Esophagus muscularis mucosa (tissue), 4 donors: ENCODE measurements at regions not wholly inside any gene's neighbourhood (a gene's known extent, or its start where the extent isn't known, plus 50 kb on each side); places are given as distances from the start of the nearest gene placed in this dataset.

Experiments used
- DNase-seq: peaks from one replicate; pipeline ENCODE4 v3.0.0-alpha.2; 2017; ENCODE audit errors: extremely low spot score
- H3K27ac ChIP-seq, 4 donors: fragments of 200-600 bp; sonication (generic); replicated peaks in 1 of 4; 1 replicate in 3 of 4; 2 replicates in 1 of 4; pipeline ENCODE4 v1.5.1; 2016 to 2019; ENCODE audit warnings: mild to moderate bottlenecking in 1 of 4
- H3K27me3 ChIP-seq, 4 donors: fragments of 200-600 bp; sonication (generic); one replicate each; pipeline versions ENCODE4 v1.5.1 to v1.6.0; 2016 to 2019
- H3K36me3 ChIP-seq, 4 donors: fragments of 200-600 bp; sonication (generic); one replicate each; pipeline ENCODE4 v1.5.1; 2016 to 2019
- H3K4me1 ChIP-seq, 4 donors: fragments of 200-600 bp; sonication (generic); one replicate each; pipeline ENCODE4 v1.5.1; 2016 to 2019
- H3K4me3 ChIP-seq, 4 donors: fragments of 200-600 bp; sonication (generic); 1 replicate in 2 of 4; 2 replicates in 2 of 4; pipeline ENCODE4 v1.5.1; 2016 to 2019; ENCODE audit warnings: mild to moderate bottlenecking in 4 of 4, moderate library complexity in 1 of 4
- H3K9me3 ChIP-seq, 4 donors: fragments of 200-600 bp; sonication (generic); 1 replicate in 3 of 4; 2 replicates in 1 of 4; pipeline ENCODE4 v1.5.1; 2016 to 2019
- CTCF ChIP-seq, 3 experiments: fragments of 200-600 bp in 2 of 3; fragments of 450-650 bp in 1 of 3; sonication (generic) in 2 of 3; IDR thresholded peaks; one replicate each; pipeline ENCODE4 v1.5.1; 2017 to 2019; ENCODE audit warnings: antibody characterized with exemption in 3 of 3, mild to moderate bottlenecking in 2 of 3, moderate library complexity in 1 of 3
- EP300 ChIP-seq: sonication (generic); formaldehyde crosslinking; IDR thresholded peaks from one replicate; pipeline ENCODE4 v1.6.1; 2017; ENCODE audit warnings: antibody characterized with exemption
- POLR2A ChIP-seq: fragments of 450-650 bp; IDR thresholded peaks from one replicate; pipeline ENCODE4 v1.6.1; 2017; ENCODE audit warnings: antibody characterized with exemption, moderate library complexity, mild to moderate bottlenecking, low read depth
- POLR2AphosphoS5 ChIP-seq, 2 donors: sonication (generic); formaldehyde crosslinking; IDR thresholded peaks; one replicate each; pipeline ENCODE4 v1.6.1; 2017; ENCODE audit warnings: antibody characterized with exemption in 2 of 2
- WGBS: methylation state at CpG from one replicate; pipeline ENCODE4 v1.1.5; 2018; 5-methylcytosine and 5-hydroxymethylcytosine counted together
- intact Hi-C: fragments of 100-400 bp; cut with DNase I; formaldehyde crosslinking; loops from one replicate; pipeline ENCODE4 v1.15.1; 2023

- Histone ChIP-seq H3K4me1 (peaks cover 0 to 11% (median 2%) of the 10 kb centered on the region in 4 donors), H3K9me3 (no peaks in the 10 kb centered on the region)
- WGBS, result 96% methylated on average over 2 of the region's 2 CpGs
Measured at GRCh38 chr3:153089620-153090019, 72.4 kb upstream of the RAP2B start.

GRCh38 chr3:153090973-153091372, 71.1 kb upstream of the RAP2B start:
- H3K27ac ChIP-seq, result no peak overlapping the region
- no peaks in the 10 kb centered on the region for H3K9me3 ChIP-seq
- DNase-seq, result no peak
- TF ChIP-seq EP300 (no peak), CTCF (IDR thresholded peaks at IDR 0.05) (no peak), POLR2A (no peak), POLR2AphosphoS5 (IDR thresholded peaks at IDR 0.05) (no peak)
- intact Hi-C loops, result no loop called here
- 91% methylated on average over 1 of the region's 1 CpG for WGBS
- H3K4me3 ChIP-seq, result no peak overlapping the region
- no peaks in the 10 kb centered on the region for H3K27me3 ChIP-seq
- H3K4me1 ChIP-seq, result peaks cover 0 to 12% (median 2%) of the 10 kb centered on the region in 4 donors
- no peaks in the 10 kb centered on the region for H3K36me3 ChIP-seq

More at GRCh38 chr3:153089620-153090019, 72.4 kb upstream of the RAP2B start:
- Histone ChIP-seq H3K27ac (no peak overlapping the region), H3K36me3 (no peaks in the 10 kb centered on the region), H3K27me3 (no peaks in the 10 kb centered on the region), H3K4me3 (no peak overlapping the region)
- intact Hi-C loops, result no loop called here
- no peak for TF ChIP-seq POLR2AphosphoS5 (IDR thresholded peaks at IDR 0.05)
- no peak for TF ChIP-seq POLR2A
- TF ChIP-seq CTCF (IDR thresholded peaks at IDR 0.05), result no peak
- TF ChIP-seq EP300, result no peak
- DNase-seq, result no peak

- no peak for TF ChIP-seq EP300
- no peak for TF ChIP-seq POLR2AphosphoS5 (IDR thresholded peaks at IDR 0.05)
- TF ChIP-seq CTCF (IDR thresholded peaks at IDR 0.05), result no peak
- TF ChIP-seq POLR2A, result no peak
- intact Hi-C loops, result no loop called here
- peaks cover 0 to 12% (median 2%) of the 10 kb centered on the region in 4 donors for H3K4me1 ChIP-seq
Measured at GRCh38 chr3:153093629-153094028, 68.4 kb upstream of the RAP2B start.

GRCh38 chr3:153094386-153094785, 67.6 kb upstream of the RAP2B start:
- Histone ChIP-seq H3K4me3 (no peak overlapping the region), H3K27ac (no peak overlapping the region), H3K4me1 (peaks cover 0 to 12% (median 2%) of the 10 kb centered on the region in 4 donors), H3K27me3 (no peaks in the 10 kb centered on the region), H3K36me3 (no peaks in the 10 kb centered on the region), H3K9me3 (no peaks in the 10 kb centered on the region)
- 16% methylated on average over 1 of the region's 1 CpG for WGBS
- intact Hi-C loops, result no loop called here
- TF ChIP-seq POLR2AphosphoS5 (IDR thresholded peaks at IDR 0.05) (no peak), EP300 (no peak)
- DNase-seq, result no peak

More at GRCh38 chr3:153093629-153094028, 68.4 kb upstream of the RAP2B start:
- H3K27ac ChIP-seq, result no peak overlapping the region
- H3K4me3 ChIP-seq, result no peak overlapping the region
- no peaks in the 10 kb centered on the region for H3K27me3 ChIP-seq
- H3K9me3 ChIP-seq, result no peaks in the 10 kb centered on the region
- DNase-seq, result no peak
- H3K36me3 ChIP-seq, result no peaks in the 10 kb centered on the region

- no peak for TF ChIP-seq POLR2A
- no peak for TF ChIP-seq POLR2AphosphoS5 (IDR thresholded peaks at IDR 0.05)
- no peak for TF ChIP-seq EP300
- no peak for TF ChIP-seq CTCF (IDR thresholded peaks at IDR 0.05)
- Histone ChIP-seq H3K36me3 (no peaks in the 10 kb centered on the region), H3K4me3 (no peak overlapping the region), H3K27me3 (no peaks in the 10 kb centered on the region), H3K4me1 (peaks cover 0 to 12% (median 2%) of the 10 kb centered on the region in 4 donors), H3K27ac (no peak overlapping the region), H3K9me3 (no peaks in the 10 kb centered on the region)
- DNase-seq, result no peak
- intact Hi-C loops, result no loop called here
- WGBS, result 100% methylated on average over 1 of the region's 1 CpG
Measured at GRCh38 chr3:153095441-153095840, 66.6 kb upstream of the RAP2B start.
